HG03520 (cell line): ENCODE measurements at regions not wholly inside any gene's neighbourhood (a gene's known extent, or its start where the extent isn't known, plus 50 kb on each side); places are given as distances from the start of the nearest gene placed in this dataset.
"Not testable (repeated sequence)": the region's sequence is repeated elsewhere in the genome, so short reads cannot be mapped to it uniquely, and the experiment has no call there.

ENCODE experiments used
- ATAC-seq: cut with Tn5 transposase; IDR thresholded peaks from one replicate; pipeline ENCODE4 v1.9.1; 2021; ENCODE audit warnings: mild to moderate bottlenecking, moderate library complexity; ENCODE audit not compliant: unreplicated experiment

DNA sequence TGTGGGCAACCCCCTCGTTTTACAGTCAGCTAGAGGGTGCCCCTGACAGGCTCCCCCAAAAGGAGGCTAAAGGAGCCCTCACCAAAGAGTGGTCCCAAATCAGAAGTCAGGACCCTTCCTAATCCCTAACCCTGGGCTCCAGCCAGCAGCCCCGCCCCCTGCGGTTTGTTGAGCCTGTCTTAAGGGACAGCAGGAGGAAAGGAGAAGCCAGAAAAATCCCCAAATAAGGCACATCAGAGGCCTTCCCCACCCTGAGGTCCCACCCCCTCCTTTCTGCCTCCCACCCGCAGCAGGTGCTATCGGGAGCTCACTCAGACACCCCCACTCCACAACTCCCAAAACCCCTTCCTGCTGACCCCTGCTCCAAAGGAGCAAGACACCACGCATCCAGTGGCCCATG is 127.2 kb downstream of the TNFRSF13B start:
- ATAC-seq, result not testable (repeated sequence)

DNA sequence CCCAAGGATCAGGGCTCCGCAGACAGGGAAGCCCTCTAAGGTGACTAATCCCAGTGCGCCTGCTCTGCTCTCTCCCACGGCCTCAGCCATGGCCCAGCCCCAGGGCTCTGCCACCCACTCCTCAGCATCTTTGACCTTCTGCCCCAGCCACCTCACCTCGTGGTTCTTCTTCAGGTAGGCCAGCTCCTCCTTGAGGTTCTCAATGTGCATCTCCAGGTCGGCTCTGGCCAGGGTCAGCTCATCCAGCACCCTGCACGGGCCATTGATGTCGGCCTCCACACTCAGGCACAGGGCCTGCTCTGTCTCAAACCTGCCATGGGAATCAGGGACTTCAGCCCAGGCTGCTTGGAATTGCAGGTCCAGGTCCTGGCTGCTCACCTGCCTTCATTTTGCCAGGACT is 128.4 kb downstream of the TNFRSF13B start:
- ATAC-seq, result not testable (repeated sequence)

DNA sequence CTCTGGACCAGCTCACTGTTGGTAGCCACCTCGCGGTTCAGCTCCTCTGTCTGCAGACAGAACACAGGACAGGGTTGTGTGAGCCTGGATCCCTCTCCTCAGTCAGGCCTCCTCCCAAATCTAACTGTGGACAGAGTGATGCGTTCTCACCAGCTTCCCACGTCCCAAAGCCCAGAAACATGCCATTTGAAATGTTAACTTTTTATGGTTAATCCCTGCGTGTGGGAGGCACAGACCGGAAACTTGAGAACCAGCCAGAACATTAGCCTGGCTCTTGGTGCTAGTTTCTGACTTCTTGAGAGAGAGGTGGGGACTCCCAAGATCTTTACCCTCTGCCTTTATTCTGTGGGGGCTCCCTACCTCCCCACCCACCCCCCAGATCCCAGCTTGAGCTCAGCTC is 129.6 kb downstream of the TNFRSF13B start:
- ATAC-seq, result not testable (repeated sequence)

DNA sequence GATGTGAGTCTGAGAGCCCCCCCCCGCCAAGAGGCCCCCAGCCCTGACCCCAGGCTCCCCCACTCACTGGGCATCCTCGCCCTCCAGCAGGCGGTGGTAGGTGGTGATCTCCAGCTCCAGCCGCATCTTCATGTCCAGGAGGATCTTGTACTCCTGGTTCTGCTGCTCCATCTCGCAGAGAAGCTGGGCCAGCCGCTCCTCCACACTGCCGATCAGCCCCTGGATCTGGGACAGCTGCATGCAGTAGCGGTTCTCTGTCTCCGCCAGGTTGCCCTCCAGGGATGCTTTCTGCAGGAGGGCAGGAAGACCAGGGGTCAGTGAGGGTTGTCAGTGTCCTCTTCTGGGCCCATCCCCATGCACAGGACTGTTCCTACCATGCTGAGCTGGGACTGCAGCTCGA is 130.0 kb downstream of the TNFRSF13B start:
- ATAC-seq, result not testable (repeated sequence)

DNA sequence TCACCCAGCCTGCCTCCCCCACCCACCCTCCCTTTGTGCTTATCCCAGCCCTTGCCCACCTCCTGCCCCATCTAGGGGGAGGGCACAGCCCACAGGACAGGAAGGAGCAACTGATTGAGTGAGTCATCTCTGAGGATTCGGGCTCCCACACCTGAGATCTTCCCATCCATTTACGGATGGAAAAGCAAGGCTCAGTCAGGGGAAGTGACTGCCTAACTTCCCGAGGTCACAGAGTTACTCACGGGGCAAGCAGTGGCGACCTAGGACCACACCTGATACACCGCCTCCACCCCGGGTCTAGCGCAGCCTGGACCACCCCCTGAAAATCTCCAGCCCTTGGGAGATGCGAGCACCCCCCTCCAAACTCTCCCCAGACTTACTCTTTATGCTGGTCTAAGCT is 131.7 kb downstream of the TNFRSF13B start:
- not testable (repeated sequence) for ATAC-seq

DNA sequence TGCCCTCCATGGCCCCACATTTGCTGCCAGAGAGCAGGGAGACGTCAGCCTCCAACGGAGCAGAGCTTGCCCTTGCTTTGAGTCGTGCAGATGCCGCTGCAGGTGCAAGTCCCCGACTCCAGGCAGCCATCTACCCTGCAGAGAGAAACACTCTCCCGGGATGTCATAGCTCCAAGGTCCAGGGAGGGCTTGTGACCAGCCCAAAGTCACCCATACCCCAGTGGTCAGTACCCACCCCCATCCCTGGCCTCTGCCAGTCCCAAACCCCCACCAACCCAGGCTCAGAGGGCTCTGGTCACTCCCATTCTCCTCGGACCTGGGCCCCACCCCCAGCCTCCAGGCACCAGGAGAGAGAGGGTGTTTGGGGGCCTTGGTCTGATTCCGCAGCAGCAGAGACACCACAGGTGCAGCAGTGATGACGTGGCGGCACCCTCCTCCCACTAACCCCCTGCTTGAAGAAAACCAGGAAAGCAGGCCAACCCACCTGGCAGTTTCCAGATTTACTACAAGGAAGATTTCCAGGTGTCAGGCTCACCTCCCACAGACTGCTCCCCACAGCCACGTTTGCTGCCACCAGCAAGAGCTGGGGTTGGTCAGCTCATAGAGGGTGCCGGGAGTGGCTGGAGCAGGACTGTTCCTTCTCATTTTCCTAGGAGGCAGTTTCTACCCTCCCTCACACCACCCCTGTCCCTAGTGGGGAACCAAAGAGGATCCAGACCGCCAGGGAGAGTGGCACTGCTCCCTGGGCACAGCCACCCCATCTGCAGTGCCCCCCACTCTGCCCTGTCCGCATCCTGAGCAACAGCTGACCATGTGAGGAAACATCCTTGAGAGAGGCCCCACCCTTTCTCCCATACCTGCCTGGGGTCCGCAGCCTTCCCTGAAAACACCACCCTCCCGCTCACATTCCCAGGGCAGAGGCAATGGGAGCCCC is 132.4 kb downstream of the TNFRSF13B start:
- ATAC-seq, result not testable (repeated sequence)

DNA sequence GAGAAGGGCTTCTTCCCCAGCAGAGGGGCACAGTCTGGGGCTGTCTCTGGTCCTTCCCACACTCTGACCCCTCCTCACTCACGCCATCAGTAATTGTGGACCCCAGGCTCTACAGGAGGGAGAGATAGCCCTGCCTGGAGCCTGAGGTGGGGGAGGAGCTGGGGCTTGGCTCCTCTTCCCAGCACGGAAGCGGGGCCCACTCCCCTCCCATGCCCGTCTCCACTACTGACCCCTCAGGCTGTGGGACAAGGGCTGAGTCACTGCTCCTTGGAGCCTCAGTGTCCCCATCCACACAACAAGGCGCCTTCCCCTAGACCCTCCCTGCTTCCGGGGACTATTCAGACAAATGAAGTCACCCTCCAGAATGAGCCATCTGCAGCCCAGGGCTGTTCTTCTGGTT is 133.1 kb downstream of the TNFRSF13B start:
- ATAC-seq, result not testable (repeated sequence)

DNA sequence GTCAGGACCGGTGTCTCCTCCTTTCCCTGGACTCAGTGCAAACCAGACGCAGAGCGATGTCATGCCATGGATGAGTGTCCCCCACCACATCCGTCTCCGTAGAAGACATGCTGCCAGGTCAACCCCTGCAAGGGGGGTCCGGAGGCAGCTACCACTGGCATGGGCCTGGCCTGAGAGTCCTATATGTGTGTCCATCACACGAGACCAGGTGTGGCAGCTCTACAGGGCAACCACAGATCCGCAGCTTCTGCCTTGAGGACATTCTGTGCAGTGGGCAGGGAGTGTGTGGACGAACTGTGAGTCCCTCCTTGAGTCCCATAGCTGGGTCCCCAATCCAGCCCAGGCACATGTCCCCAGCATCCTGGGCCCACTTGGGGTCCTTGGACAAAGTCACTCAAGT is 133.6 kb downstream of the TNFRSF13B start:
- not testable (repeated sequence) for ATAC-seq

DNA sequence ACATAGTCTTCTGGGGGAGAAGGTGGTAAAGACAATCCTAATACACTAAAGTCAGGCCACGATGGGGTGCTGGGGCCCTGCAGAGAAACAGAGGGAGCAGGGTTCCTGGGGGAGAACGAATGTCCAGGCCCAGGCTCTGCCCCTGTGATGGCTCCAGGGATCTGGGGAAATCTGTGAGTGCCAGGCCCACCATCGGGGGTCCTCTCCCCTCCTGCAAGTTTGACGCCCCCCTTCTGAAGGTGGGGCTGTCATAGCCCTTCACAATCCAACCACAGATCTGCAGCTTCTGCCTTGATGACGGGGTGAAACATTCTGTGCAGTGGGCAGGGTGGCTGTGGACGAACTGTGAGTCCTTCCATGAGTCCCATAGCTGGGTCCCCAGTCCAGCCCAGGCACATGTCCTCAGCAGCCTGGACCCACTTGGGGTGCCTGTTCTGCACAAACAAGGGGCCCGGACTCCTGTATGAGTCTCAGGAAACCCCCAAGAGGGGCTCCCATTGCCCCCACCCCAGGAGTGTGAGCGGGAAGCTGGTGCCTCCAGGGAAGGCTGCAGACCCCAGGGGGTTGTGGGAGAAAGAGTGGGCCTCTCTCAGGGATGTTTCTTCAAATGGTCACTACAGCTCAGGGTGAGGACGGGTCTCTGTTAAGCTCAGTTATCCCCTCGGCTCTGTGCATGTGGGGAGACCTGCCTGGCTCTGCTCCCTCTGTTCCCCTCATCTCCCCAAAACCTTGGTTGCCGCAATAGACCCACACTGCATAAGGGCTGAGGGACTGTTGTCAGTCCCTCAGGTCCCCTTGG is 134.3 kb downstream of the TNFRSF13B start:
- ATAC-seq, result not testable (repeated sequence)

DNA sequence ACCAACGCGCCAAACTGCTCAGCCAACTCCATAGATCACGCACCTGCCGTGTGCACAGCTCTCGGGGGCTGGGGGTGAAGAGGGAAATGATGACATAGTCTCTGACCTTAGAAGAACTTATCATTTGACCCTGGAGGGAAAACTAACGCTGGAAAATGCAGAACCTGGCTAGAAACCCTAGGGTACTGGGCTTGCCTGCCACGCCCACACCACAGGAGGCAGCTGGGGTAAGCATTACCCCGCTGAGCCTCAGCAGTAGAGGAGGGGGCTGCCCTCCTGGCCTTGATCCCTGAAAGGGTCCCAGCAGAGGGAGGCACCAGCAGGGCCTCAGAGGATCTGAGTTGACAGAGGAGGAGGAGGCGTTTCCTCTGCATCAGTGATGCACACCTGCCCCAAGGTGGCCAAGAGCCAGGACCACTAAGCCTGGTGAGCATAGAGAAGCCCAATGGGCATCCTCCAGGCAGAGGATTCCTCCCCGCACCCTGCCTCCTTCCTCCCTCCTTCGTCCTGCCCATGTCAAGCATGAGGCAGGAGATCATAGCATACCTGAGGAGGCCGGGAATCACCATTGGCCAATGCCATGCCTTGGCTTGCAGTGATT is 135.5 kb downstream of the TNFRSF13B start:
- not testable (repeated sequence) for ATAC-seq

DNA sequence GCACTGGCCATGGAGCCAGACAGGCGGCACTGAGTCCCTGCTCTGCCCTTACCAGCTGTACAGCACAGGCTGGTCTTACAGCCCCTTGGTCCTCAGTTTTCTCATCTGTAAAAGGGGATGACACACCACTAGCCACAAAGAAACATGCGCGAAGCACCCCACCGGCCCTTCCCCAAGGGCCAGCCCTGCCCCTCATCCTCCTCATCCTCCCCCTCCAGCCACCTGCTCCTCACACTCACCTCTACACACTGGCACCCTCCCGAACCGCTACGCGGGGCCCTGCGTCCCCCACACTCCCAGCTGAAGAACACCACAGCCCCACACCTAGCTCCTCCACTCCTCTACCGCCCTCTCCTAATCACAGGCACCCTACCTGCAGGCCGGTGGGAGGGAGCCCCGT is 138.4 kb downstream of the TNFRSF13B start:
- ATAC-seq, result not testable (repeated sequence)

DNA sequence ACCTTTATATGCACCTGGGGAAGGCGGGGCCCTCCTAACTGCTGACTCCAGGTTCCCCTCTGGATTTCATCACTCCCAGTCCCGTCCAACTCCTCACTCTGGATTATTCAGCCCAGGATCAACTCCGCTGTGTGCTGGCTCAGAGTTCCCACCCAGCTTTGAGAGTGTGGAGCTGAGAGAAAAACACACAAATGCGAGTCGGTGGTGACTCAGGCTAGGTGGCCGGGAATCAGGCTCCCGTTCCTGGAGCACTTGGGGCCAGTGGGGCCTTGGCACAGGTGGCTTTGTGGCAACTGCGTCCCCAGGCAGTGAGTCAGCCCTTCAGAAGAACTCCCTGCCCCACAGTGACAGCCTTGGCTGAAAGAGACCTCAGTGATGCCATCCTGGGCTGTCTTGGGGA is 139.1 kb downstream of the TNFRSF13B start:
- ATAC-seq, result not testable (repeated sequence)

DNA sequence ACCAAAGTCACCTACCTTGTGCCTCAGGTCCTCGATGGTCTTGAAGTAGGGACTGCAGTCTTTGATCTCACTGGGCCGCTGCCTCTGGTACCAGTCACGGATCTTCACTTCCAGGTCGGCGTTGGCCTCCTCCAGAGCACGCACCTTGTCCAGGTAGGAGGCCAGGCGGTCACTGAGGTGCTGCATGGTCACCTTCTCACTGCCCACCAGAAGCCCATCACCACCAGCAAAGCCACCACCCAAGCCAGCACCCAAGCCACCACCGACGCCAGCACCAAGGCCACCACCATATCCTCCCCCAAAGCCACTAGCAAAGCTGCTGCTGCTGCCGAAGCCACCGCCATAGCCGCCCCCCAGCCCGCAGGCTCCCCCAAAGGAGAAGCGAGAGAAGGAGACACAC is 139.7 kb downstream of the TNFRSF13B start:
- ATAC-seq, result not testable (repeated sequence)

DNA sequence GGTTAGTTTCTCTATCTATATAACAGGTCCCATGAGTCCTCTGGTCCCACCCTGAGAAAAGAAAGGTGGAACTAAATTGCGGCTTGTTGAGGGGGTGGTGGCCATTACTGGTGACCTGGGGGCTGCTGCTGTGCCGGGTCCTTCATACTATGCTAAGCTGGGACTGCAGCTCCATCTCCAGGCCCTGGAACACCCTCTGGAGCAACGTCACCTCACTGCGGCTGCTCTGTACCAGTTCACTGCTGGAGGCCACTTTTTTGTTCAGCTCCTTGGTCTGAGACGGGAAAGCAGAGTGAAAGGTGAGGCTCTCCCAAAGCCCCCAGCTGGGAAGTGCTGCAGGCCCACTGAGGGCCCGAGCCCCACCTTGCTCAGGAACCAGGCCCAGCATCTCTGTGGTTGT is 140.7 kb downstream of the CCDC144A start:
- ATAC-seq, result not testable (repeated sequence)

DNA sequence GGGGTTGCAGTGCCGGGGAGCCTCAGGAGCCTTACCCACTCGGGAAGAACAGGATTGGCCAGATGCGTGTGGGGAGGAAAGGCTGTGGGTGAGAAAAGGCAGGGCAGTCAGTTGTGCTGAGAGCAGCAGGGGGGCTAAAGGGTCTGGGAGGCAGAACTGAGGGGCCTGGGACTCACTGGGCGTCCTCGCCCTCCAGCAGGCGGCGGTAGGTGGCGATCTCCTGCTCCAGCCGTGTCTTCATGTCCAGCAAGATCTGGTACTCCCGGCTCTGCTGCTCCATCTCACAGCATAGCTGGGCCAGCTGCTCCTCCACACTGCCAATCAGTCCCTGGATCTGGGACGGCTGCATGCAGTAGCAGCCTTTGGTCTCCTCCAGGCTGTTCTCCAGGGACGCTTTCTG is 140.2 kb downstream of the CCDC144A start:
- ATAC-seq, result not testable (repeated sequence)
